Stimulated activated CD4-positive, alpha-beta T cell treated with anti-CD3 and anti-CD28 coated beads, Interleukin-12 subunit alpha, Interleukin-12 subunit beta, amount 100 ng/mL, for 24 hours (primary cell): ENCODE measurements at regions not wholly inside any gene's neighbourhood (a gene's known extent, or its start where the extent isn't known, plus 50 kb on each side); places are given as distances from the start of the nearest gene placed in this dataset.
"Not testable (repeated sequence)": the region's sequence is repeated elsewhere in the genome, so short reads cannot be mapped to it uniquely, and the experiment has no call there.

ENCODE experiments used
- DNase-seq, 2 experiments: peaks; one replicate each; pipeline ENCODE4 v3.0.0-alpha.2; 2020; ENCODE audit warnings: low read depth in 2 of 2

DNA sequence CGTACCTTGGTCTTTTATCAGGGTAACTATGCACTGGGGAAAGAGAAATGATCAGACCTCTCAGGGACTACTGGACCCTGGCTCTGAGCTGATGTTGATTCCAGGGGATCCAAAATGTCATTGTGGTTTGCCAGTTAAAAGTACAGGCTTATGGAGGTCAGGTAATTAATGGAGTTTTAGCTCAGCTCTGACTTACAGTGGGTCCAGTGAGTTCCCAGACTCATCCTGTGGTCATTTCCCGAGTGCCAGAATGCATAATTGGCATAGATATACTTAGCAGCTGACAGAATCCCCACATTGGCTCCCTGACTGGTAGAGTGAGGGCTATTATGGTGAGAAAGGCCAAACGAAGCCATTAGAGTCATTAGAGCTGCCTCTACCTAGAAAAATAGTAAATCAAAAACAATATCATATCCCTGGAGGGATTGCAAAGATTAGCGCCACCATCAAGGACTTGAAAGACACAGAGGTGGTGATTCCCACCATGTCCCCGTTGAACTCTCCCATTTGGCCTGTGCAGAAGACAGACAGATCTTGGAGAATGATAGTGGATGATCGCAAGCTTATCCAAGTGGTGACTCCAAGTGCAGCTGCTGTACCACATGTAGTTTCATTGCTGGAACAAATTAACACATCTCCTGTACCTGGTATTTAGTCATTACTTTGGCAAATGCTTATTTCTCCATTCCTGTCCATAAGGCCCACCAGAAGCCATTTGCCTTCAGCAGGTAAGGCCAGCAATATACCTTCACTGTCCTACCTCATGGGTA, 152.4 kb downstream of the THBS2 start:
- DNase-seq: no peak

DNA sequence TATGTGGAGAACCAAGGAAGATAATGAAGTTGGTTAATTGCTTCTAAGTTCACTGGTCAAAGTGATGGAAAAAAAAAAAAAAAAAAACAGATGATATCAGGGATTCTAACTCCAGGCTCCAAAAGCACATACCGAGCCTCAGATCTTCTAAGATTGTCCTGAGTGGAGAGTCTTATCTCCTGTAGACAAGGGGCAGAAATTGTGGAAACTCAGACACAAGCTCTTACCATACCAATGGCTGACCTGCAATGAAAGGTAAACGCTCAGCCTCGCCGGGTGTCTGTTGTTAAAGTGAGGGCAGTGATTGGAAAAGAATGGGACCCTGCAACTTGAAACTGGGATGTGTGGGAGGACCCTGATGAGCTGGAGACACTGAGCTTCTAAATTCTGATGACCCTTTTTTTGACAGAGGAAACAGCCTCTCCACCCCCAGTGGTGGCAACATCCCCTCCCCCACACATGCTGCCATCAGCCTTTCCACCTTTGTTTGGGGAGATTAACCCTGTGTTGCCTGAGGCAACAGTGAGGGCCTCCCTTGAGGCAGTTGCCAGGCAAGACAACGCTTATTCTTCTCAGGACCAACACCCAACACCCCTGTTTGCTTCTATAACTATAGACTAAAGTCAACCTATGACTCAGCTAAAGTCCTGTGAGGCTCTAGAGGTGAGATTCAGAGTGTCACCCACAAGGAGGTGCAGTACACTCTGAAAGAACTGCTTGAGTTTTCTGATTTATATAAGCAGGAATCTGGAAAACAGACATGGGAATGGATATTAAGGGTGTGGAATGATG, 154.0 kb downstream of the THBS2 start:
- no peak for DNase-seq

DNA sequence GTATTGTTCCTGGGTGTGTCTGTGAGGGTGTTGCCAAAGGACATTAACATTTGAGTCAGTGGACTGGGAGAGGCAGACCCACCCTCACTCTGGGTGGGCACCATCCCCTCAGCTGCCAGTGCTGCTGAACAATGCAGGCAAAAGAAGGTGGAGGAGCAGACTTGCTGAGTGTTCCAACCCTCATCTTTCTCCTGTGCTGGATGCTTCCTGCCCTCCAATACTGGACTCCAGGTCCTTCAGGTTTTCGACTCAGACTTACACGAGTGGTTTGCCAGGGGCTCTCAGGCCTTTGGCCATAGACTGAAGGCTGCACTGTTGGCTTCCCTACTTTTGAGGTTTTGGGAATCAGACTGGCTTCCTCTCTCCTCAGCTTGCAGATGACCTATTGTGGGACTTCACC, 155.0 kb downstream of the THBS2 start:
- not testable (repeated sequence) for DNase-seq

DNA sequence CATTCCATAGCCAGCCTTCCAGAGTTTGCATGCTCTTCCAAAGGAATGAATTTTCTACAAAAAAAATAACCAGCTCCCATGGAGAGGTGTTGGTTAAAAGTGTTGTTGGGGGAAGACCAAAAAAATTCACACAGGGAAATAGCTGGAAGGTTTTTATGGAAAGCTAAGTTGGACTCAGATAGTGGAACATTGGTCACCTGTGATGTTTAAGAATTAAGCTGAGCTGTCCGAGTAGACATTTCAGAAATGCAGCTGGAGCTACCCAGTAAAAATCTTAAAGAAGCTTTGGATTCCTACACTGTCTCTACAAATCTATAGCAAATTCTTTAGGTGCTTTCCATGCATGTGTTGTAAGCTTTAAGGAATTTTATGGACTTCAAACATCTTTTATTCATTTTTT, 155.5 kb downstream of the THBS2 start:
- DNase-seq: no peak

DNA sequence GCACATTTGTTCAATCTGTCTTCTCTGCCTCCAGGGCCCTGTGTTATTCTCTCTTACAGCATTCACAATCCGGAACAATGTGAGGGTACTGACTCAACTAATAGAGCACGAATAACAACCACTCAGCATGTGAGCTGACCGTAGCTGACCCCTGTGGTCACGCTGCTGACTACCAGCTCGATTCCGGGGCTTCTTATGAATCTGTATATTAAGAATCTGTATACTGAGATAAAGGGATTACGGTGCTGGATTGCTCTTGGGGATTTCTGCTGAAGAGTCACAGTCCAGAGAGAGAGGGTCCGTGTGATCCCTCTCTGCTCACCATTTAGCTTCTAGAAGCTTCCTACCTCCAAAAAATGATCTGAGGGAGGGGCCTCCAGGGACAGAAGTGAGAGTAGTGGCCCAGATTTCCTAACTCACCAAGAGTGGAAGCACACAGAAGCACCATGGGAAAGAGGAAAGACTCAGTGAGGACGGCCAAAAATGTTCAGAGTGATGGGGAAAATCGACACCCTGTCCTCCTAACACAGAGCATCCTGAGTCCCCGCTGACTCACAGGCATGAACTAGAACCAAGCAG, 156.2 kb downstream of the THBS2 start:
- DNase-seq: no peak

DNA sequence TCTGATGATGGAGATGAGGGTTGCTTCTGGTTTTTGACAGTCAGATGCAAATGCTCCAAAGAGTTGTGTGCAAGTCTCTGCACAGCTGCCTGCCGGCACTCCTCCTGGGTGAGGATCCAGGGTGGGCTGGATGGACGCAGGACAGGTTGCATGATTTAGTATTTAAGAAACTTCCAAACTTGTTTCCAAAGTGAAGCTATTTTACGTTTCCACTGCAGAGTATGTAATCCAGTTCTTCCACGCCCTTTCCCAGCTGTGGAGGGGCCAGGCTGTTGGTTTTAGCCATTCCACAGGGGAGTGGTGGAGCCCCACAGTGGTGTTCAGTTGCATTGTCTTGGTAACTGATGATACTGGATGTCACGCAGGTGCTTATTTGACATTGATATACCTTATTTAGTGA, 157.3 kb downstream of the THBS2 start:
- DNase-seq: no peak

DNA sequence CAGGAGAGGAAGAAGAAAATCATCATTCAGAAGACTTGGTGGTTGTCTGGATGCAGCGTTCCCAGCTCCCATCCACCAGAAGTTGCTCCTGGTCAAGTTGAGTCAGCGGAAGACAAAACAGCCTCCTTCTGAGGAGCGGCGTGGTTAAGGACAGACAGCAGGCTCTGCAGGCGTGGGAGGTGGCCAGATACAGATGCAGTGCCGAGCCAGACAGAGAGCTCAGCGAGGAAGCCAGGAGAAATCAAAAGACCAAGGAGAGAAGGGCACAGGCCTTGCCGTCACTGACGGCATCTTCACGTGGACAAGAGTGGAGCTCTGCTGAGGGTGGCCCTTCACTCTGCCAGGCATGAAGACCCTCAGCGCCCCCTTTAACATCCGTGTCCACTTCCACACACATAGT, 158.5 kb downstream of the THBS2 start:
- DNase-seq: no peak

DNA sequence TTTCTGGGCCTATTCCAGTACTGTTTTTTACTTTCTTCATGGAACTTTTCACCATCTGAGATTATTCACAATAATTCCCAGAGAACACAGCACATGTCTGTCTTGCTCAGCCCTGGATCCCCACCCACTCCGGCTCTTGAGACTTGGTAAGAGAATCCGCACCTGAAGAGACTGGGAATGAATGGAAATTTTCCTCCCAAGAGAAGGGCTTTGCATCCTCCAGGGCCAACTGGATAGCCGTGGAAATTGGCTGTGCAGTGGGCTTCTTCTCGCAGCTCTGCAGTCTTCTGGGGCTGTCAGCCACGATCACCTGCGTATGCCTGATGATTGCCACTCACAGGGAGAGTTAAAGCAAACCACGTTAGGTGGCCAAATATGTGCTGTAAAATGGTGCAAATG, 159.1 kb downstream of the THBS2 start:
- no peak for DNase-seq

DNA sequence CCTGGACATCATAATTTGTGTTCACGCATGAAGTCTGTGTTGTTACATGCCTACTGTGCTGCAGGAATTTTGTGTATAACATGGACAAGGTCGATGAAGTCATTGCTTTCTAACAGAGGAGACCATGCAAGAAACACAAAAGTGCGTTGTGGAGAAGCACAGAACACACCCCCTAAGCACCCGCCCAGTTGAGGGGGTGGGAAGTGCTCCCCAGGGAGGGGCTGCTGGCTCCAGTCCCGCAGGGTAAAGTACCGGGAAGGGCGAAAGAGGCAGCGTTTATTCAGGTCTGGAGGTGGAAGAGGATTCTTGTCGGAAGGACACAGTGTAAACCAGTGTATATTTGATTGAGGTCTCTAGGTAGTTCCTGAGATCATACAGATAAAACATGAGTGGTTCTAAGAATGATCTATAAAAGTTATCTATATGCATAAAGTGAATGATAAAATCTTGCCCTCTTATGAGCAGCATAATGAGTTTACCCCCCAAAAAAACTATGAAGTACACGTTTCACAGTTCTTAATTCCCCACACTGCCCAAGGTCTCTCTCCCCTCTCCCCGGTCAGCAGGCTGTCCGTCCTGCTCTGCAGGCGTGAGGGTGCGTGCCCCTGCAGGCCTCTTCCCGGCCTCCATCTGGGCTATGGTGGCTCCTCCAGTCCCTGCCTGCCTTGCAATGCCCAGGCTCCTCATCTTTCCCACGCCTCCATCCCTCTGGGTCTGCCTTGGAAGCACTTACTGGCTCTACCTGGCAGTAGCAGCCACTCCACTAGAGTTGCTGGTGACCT, 159.7 kb downstream of the THBS2 start:
- DNase-seq: no peak

DNA sequence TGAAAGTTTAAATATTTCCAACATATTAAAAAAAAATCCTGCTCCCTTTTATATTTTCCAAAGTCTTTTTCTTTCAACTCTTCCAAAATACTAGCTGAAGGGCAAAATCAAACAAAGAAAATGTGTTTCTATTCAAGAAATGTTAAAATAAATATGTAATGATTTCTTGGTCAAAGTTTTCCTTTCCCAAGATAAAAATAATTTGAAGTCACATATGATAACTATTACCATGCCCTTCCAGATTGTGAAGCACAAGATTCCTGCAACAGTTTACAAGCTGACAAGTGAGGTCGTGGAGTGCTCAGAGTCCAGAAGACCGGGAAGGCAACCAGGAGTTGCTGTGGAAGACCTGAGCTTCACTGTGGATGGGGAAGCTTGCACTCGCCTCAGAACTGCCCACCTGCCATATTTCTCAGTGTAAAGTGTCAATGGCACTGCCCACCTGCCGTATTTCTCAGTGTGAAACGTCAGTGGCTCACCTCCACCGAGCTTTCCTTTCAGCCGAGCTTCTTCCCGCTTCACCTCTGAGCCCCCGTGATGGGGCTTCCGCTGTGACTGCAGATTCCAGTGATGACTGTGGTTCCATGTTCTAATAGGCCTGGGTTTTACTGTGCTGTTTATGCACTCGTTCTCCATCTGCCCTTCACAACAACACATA, 160.5 kb downstream of the THBS2 start:
- no peak for DNase-seq

DNA sequence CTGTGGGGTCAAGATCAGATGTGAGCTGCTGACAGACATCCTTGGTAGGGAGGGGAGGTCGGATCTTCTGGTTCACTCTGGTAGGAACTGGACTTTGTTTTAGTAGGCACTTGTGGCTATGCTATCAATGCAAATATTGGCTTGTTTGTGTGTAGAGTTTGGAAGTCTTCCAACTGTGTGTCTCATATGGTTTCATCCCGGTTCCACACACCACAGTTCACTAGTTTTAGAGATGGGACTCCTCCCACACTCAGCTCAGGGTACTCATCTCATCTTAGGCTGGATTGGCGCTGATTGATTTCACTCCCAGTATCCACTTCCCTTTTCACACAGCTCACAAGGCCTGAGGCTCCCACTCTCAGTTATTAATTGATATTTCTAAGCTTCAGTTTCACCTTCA, 161.3 kb downstream of the THBS2 start:
- no peak for DNase-seq

DNA sequence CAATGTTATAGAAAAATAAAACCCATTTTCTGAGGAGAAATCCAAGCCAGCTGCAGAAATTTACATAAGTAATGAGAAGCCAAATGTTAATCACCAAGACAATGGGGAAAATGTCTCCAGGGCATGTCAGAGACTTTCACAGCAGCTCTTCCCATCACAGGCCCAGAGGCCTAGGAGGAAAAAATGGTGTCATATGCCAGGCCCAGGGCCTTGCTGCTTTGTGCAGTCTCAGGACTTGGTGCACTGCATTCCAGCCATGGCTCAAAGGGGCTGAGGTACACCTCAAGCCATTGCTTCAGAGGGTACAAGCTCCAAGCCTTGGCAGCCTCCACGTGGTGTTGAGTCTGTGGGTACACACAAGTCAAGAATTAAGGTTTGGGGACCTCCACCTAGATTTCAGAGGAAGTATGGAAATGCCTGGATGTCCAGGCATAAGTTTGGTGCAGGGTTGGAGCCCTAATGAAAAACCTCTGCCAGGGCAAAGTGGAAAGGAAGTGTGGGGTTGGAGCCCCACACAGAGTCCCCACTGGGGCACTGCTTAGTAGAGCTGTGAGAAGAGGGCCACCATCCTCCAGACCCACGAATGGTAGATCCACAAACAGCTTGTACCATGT, 163.0 kb downstream of the THBS2 start:
- DNase-seq: not testable (repeated sequence)

DNA sequence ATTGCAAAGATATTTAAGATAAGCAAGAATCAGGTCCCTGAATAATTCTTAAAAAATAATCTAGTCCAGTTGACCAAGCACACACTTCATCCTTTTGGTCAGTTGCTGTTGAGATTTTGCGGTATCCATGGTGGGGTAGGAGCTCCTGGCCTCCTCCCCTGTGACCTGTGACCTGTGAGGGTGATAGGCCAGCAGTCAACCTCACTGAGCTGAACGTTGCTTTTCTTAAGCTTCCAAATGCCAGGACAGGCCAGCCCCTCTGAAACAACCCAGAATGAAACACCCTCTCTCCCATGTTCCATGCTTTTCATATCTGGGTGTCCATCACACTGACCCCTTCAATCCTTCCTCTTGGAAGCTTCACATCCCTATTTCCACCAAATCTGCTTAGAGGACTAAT, 164.9 kb downstream of the THBS2 start:
- DNase-seq: no peak

DNA sequence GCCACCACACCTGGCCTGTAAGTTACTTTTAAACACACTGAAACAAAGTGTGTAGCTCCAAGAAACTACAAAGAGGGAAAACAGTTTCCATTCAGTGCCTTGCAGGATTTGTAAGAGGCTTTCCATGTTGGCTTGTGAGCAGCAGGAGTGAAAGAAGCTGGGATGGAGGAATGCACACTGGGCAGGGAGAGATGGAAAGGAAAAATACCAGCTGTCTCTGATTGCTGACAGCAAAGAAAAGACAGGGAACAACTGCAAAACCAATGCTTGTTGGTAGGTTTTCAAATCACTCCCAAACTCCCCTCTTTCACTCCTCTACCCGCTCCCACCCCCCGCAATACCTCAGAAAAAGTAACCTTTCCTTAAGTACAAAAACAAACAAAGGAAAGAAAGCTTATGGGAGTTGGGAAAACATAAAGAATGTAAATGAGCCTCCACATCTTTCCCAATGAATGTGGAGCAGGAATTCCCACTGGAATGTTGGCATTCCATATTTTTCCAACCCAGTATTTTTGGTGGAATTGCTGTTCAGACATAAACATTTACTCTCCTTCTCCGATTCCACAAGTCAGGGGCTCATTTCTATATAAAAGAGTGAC, 166.1 kb downstream of the THBS2 start:
- no peak for DNase-seq

DNA sequence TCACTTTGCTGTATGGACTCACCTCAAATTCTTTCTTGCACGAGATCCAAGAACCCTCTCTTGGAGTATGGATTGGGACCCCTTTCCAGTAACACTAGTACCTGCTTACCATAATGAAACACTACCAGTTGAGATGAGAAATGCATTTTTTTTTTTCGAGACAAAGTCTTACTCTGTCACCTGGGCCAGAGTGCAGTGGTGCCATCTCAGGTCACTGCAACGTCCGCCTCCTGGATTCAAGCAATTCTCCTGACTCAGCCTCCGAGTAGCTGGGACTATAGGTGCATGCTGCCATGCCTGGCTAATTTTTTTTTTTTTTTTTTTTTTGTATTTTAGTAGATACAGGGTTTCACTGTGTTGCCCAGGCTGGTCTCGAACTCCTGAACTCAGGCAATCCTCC, 167.0 kb downstream of the THBS2 start:
- DNase-seq: not testable (repeated sequence)

DNA sequence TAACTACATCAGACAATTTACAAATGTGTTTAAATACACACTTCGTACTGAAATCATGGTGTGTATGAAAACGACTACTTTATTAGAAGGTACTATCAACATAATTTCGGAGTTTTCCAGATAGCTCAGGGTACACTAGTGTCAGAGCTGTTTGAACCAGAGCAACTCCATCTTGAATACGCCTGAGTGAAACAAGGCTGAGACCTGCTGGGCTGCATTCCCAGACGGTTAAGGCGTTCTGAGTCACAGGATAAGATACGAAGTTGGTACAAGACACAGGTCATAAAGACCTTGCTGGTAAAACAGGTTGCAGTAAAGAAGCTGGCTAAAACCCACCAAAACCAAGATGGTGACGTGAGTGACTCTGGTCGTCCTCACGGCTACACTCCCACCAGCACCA, 167.6 kb downstream of the THBS2 start:
- DNase-seq: no peak

DNA sequence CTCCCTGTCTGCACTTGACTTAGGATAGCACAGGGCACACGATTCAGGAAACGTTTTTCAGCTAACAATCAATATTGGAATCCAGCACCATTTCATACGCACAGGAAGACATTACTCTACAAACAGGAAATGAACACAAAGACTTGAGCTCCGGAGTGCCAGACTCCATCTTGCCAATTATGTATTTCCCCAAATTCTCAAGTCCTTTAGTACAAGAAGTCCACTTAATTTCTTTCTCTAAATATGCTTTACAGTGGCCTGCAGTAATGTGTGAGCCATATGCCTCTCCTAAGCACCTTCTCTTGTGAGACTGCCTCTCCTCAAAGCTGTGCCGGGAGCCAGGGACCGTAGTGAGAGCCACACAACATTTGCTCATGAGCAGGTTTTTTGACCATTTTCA, 168.2 kb downstream of the THBS2 start:
- no peak for DNase-seq

DNA sequence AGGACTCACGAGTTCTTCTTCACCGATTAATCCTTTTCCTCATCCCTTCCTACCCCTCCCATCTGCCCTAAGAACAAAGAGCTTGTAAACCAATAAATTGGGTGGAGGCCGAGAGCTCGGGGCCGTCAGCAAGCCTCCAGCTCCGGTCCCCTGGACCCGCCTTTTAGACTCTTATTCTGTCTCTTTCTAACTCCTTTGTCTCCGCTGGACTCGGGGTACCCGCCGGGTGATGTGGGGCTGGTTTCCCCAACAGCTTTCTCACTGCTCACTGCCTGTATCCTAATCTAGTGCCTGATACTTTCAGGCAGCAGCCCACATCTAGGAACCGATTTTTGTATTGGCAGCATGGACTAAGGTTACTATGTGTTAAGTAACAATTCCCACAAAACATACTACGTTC, 169.1 kb downstream of the THBS2 start:
- not testable (repeated sequence) for DNase-seq

DNA sequence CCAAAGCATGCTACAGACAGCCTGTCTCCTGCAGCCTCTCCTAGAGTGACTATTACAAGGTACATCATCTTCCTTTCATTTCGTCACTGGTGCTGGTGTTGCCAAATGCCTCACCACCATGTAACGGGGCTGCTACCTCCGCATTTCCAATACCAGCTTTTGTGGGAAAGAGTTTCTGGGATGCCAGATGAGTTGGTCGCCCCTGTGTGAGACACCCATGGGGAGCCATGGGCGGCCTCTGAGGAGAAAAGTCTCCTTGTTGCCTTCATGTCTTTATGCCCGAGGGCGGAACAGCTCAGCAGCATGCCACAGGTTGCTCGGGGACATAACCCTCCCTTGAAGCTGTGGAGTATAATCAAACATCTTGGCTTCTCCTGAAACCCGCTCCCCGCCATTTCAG, 169.6 kb downstream of the THBS2 start:
- DNase-seq: no peak

DNA sequence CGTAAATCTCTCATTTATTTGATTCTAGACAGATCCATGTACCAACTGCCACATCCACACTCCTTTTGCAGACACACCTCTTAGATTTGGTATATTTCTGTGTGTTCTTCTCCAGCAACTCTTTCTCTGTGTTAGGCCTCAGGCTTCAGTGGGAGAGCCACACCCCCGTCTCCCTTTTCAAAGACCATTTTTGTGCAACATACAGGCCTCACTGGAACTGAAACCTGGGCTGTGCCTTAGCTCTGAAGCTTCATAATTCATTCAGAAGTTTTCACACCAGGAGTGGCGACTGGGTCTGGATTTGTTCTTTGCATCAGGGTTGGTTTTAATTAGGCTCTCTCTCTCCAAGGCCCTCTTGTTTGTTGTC, 170.2 kb downstream of the THBS2 start:
- no peak for DNase-seq
